NCI-H446 treated with DMSO at 0.1 percent for 48 hours (cell line): ENCODE measurements at regions not wholly inside any gene's neighbourhood (a gene's known extent, or its start where the extent isn't known, plus 50 kb on each side); places are given as distances from the start of the nearest gene placed in this dataset.
A peak's percentile ranks its signal among the peaks of the same experiment; 100 is the strongest.
"Not testable (repeated sequence)": the region's sequence is repeated elsewhere in the genome, so short reads cannot be mapped to it uniquely, and the experiment has no call there.

Source experiments
- DNase-seq: peaks from one replicate; lab custom pipeline; 2025; lab: John Stamatoyannopoulos, UW

DNA sequence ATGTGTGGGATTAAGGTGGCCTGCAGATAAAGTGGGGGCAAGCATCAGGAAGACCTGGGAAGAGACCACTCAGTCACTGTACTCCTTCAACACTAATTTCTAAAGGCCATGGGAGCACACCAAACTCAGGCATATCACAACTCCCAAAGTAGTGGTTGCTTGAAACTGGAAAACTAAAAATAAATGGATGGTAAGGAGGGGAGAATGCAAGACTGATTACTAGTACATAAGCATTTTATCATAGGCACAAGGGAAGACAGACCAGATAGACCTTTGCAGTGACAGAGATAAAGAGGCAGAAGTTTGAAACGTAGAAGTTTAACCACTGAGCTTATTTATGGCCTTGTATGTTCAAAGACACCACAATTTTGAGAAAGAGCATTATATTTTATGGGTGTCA lies 1098.1 kb upstream of the CELF4 start:
- no peak for DNase-seq

DNA sequence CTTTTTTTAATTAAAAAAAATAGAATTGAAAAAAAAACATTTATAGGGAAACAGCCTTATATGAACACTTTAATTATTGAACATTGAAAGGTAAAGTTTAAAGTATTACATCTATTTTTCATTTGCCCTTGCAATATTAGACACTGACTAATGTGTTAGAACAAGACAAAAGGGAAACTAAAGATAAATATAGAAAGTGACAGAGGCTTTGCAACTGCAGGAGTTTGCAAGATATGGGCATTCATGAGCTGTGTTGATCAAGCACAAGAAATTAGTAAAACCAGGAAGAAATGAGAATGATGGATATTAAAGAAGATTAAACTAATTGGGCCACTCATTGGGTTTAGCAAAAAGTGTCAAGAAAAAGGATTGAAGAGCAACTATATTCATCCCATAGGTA lies 1097.7 kb upstream of the CELF4 start:
- no peak for DNase-seq

DNA sequence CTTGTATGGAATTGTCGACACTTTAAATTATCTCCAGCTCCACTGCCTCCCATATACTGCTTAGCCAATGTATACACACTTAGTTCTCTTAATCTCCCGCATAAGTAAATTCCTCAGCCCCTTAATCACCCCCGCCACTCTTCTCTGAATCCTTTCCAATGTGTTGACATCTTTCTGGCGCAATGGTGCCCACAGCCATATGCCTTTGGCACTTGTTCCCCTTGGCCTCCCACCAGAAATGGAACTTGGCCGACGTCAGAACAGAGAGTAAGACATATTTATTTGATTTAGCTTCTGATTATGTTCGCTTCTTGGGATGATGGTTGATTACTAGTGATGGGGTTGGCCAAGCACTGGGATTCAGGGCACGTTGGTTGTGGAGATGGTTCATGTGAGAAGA lies 1089.3 kb upstream of the CELF4 start:
- DNase-seq = peak; percentile 94

DNA sequence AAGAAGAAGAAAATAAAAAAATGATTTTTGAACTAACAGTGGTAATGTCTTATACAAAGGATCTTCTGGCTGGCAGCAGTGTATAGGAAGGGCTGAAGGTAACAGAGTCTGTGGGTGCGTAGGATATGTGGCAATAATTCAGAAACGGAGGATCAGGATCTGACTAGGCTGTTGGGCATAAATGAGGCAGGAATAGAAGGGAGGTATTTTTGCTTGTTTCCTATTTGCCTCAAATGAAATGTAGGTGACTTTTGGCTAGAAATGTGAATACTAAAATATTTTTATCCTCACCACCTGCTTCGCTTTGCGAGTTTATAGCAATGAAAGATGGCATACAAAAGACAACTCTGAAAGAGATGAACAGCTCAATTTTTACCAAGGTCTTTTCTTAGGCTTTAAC lies 1086.1 kb upstream of the CELF4 start:
- no peak for DNase-seq

DNA sequence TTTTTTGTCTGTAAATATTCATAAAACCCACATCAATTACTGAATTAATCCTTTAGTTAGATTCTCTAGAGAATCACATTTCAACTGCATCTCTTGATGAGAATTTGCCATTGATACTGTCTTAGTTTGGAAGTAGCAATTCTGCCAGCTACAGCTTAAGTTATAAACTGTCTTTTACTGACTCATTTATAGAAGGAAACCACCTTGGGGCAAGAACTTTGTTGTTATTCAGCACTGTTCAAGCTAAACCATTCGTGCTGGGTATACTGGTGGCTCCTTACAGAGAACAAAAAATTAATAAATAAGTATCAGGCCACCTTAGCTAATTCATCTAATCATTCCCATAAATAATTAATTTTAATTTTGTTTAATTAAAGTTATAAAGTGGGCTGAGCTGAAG lies 1082.6 kb upstream of the CELF4 start:
- no peak for DNase-seq

DNA sequence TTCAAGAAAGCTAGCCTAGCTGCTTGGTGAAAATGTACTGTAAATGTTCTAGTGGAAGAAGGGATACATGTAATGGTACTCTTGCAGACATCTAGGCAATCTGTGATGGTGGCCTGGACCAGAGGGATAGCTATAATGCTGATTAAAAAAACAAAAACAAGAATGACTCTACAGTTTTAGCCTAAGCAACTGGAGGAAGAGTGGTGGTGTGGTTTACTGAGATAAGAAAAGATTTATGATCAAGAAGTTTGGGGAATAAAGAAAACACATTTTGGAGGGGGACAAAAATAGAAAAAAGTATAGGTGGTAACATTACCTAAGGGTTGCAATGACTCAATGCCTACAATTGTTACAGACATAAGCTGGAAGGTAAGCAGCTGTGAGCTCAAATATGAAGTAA lies 1080.7 kb upstream of the CELF4 start:
- DNase-seq = no peak

DNA sequence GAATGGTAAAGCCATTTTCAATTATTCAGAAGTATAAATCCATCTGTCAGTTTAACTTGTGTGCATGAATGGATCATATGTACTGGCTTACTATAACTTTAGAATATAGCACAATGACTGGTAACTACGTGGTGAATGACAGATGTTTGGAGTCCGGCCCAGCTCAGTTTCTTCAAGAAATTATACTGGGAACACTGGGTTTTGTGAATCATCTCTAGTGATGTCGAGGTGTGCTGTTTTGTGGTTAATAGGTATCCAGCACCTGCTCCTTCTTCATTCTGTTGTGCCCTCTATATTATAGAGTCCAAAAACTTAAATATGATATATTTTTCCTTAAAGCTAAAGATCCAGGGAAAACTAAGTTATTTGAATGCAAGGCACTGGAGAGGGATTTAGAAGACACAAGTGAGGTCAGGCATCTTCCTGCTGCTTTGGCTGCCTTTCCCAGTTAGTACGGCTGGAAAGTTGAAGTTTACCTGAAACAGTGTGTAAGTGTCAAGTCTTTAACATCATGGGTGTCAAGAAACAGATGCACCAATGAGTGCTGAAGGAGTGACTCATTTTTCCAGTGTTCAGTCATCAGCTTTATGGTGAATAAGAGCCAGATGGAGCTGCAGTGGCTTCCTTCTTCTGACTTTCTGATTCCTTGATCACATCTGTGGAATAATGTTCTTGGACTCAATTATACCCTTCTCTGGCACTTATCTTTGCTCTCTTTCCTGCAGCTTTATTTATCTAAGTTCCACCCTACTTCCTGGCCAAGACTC lies 1079.5 kb upstream of the CELF4 start:
- peak; percentile 48 for DNase-seq

DNA sequence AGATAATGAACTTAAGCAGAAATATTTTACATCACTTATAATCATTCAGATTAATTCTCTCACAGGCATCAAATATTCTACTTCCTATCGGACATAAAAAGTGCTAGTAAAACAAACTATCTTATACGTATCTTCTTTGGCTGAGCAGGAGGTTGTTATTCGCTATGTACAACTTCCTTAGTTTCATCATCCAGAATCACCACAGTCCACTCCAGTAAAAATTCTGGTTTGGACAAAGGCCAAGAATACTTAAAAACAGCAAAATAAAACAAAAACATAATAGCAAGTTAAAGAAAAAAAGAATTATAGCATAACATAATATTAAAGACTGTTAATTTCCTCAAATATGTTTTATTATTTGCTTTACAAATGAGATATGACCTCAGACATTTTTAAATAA lies 1077.1 kb upstream of the CELF4 start:
- DNase-seq = no peak

DNA sequence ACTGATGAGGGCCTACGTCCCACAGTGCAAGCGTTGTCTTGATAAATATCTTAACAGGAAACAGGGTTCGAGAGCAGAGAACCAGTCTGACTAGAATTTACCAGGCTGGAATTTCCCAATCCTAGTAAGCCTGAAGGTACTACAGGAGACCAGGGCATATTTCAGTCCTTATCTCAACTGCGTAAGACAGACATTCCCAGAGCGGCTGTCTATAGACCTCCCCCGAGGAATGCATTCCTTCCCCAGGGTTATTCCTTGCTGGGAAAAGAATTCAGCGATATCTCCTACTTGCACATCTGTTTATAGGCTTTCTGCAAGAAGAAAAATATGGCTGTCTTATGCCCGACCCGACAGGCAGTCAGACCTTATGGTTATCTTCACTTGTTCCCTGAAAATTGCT lies 1074.1 kb upstream of the CELF4 start:
- DNase-seq = not testable (repeated sequence)

DNA sequence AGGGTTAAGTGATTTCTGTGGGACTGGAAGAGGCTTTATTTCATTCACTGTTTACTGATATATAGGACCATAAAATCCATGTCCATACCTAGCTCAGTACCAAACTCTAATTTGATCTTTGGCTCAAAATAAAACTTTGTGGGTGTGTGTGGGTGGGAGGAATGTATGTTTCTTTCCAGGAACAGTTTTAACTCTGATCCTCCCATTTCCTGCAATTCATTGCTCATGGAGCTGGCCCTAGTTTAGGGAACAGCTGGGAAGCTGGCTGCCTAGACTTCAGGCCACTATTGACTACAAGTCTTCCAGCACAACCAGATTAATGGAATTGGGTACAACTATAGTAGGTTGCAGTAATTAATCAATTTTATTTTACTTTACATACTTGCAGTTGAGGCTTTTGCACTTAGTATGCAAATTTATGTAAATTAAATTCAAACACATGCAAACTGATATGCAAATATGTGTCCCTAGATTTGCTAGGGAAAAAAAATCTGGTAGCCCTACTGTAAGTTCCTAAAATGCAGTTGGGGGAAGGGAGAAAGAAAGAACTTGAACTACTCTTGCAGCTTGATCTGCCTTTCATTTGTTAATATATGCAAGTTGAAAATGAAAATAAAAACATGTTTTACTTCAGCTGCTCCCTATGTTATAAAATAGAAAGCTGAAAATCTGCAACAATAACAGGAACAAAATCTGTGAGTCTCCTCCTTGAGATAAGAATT lies 1070.3 kb upstream of the CELF4 start:
- DNase-seq = no peak

DNA sequence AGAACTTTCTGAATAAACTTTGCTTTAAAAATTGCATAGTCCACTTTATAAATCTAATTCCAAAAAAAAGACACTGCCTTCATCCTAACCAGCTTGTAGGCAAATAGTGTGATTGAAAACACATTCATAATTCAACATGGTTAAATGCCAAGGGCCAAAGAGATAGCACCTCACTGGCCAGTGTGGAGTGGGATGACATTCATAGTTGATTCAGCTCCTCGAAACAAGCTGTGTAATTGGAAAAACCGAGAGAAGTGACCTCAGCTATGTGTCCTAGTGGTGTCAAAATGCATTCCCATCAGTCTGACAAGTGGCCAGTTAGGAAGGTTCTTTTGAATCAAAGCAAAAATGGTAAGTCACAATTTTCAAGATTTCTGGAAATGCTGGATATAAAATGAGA lies 1068.5 kb upstream of the CELF4 start:
- no peak for DNase-seq

DNA sequence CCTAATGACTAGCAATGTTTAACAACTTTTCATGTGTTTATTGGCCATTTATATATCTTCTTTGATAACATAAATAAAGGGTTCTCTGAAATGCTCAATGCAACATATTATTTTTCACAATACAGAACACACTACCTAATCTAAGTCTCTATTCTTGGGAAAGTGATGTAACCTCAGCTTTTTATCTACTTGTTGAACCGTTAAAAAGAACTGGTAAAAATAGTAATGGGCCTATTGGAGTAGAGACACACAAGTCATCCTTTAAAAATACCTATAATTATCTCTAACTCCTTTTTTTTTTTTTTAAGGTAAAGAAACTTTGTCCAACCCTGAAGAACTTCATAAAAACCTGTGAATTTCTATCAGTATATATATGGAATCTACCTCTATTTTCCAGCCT lies 1067.7 kb upstream of the CELF4 start:
- no peak for DNase-seq

DNA sequence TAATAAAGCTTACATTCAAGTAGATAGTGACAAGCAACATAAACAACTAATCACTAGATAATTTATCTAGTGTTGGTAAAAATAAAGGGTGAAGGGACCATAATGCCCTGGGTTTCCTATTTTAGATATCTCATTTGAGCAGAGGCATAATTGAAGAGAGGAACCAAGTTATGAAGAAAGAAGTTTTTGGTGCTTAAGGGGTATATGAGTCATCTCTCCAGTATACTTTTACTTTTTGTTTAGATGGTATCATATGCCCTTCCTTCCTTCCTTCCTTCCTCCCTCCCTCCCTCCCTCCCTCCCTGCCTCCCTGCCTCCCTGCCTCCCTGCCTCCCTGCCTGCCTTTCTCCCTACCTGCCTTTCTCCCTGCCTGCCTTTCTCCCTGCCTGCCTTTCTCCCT lies 1053.5 kb upstream of the CELF4 start:
- DNase-seq = no peak

DNA sequence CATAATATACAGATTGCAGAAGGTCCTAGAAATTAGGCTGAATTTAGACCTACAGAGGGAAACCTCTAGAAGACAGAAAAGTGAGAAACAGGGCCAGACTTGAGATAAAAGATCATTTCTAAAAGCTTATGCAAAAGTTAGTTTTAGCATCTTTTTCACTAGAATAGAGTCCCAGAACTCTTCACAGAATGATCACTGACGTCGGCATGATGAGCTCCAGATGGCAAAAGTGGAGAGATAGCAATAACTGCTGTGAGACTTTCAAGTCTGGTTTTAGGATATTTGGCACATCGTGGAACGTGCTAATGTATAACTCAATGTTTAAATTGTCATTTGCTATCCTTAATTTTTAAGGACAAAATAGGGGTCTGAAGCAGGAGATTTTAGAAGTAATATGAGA lies 1050.7 kb upstream of the CELF4 start:
- no peak for DNase-seq

DNA sequence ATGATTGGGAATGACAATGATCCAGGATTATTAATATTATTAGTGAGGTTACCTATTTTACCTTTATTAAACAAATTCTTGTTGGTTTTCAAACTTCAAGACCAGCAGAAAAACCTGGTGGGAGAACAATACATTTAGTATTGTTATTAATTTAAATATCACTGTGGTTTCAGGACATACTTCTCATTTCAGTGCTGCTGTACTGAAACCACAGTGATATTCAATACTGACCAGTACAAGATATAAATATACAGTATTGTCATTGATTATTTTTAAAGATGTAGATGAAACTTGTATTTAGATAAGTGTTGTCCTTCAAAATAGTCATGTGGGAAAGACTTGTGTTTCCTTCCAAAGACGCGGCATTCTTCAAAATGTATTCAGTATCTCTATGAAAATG lies 1047.3 kb upstream of the CELF4 start:
- no peak for DNase-seq

DNA sequence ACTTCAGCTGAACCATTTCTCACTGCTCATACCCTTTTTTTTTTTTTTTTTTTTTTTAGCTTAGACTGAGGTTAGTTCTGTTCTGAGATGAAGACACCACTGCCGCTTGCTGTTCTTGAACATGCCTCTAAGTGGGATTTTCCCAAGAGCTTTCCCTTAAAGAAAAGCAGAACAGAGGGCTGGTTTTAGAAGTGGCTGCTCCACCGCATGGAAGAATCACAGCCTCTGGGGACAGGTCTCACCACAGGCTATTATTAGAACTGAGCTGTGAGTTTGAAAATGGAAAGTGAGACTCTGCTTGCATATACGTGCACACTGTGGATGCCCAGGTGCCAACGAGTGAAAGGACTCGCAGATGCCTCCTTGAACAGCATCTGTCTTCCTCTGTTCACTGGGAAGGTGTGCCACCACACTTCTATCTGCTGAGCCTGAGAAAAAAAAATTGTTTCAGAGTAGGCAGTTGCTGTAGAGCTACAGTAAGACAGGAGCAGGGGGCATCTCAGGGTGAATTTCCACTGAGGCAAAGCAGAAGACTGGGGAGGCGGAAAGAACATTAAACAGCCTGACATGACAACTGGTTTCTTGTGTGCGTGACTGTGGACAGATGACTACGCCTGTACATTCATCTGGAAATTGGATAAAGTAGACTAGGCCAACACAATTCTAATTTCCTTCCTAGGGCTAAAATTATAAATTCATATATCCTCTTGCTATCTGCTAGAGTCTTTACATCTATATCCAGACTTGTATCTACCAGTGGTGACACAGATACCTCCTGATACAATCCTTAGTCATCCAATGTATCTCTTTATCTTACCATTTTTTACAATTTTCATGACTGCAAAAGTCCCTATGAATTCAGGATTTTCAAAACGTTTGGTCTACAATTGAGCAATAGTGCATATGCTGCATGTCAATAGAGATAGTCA lies 1045.7 kb upstream of the CELF4 start:
- DNase-seq = no peak

DNA sequence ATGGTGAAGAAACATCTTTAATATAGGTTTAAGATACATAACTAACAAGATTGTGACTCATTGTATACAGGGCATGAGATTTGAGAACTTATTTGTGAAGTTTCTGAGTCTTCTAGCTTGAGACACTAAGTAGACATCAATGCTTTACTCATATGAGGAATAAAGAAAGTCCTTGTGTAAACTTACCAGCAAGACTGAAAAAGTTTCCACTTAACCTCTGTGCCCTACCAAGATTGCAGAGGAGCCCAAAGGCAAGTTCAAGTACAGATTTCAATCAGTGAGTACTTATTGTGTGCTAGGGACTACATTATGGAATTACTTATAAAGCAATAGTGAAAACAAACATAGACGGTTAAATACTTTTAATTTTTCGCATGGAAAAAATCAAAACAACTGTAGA lies 1041.2 kb upstream of the CELF4 start:
- DNase-seq = no peak

DNA sequence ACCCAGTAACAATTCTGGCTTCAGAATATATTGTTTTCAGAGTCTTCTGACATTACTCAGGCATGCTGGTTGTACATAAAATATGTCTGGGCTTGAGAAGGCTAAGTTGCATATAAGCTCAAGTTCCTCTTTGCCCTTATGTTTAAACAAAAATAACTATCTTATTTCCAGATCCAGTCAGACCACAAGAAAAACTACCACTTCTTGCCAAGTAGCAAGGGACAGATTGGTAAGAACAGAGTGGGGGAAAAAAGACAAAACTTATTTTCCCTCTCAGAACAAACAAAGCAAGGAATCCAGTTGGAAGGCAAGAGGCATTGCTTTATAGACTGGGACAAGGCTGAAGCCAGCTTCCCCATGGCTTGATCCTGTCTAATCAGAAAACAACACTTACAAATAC lies 1036.7 kb upstream of the CELF4 start:
- no peak for DNase-seq

DNA sequence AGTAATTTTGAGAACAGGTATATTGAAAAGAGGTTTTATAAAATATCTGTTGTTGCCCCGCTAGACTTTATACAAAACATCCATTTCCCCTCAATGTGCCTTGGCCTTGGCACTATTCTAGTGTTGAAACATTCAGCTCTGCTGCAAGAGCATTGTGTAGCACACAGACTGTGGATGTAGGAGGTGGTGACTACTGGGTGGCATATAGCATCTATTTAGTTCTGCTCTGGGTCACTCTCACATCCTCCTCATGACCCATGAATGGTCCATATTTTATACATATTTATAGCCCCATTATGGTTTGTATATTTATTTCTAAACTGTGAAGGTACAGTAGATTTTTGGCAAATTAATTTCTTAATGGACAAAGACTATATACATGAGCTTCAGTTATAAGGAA lies 1022.0 kb upstream of the CELF4 start:
- no peak for DNase-seq

DNA sequence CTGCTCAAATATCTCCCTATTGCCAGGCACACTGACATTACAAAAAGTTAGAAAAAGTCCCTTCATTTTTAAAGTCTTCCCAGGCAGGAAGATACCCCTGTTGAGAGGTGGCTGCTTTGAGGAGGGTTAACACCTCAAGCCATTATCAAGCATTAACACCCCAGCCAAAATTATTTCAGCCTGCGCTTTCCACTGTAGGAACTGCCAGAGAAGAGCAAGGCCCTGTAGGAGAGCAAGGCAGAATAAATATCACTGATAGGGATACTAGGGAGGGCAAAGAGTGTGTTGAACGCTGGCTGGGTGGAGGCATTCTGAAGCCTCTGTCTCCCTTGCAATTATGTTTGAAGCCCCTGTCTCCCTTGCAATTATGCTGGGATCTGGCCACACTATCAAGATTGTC lies 1020.7 kb upstream of the CELF4 start:
- DNase-seq = no peak

DNA sequence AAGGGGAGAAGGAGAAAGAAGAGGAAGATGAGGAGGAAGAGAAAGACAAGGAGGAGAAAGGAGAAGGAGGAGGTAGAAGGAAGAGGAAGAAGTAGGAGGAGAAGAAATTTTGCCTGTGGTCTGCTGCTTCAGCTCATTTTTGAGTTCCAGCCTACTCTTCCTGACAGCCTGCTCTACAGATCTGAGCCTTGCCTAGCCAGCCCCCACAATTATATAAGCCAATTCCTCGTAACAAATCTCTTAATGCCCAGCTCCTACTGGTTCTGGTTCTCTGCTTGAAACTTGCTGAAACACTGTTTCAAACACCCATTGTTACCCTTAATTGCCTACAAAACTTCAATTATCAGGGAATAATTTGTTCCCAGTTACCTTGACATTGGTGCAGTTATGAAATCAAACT lies 1014.2 kb upstream of the CELF4 start:
- DNase-seq = no peak

DNA sequence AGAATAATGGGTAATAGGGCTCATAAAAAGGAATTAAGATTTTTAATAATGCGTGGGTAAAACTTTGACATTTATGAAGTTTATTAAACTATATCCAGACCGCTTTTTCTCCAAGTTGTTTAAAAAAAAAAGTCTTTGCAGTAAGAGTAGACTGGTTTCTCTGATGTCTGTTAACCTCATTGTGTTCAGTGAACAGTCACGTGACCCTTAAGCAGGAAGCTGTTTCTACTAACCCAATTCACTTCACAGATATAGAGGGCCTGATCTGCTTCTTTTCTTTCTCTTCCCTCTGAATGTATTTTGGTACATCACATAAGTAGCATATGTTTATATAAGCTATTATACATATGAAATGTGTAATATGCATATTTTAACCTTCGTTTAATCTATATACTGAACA lies 1011.3 kb upstream of the CELF4 start:
- no peak for DNase-seq

DNA sequence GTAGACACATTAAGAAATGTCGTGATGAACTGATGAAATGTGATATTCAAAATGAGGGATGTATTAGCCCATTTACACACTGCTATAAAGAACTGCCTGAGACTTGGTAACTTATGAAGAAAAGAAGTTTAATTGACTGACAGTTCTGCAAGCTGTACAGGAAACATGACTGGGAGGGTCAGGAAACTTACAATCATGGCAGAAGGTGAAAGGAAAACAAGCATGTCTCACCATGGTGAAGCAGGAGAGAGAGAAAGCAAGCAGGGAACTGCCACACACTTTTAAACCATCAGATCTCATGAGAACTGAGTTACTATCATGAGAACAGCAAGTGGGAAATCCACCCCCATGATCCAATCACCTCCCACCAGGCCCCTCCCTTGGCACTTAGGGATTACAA lies 1010.8 kb upstream of the CELF4 start:
- DNase-seq = no peak
